ENCODE measurements at regions not wholly inside any gene's neighbourhood (a gene's known extent, or its start where the extent isn't known, plus 50 kb on each side); places are given as distances from the start of the nearest gene placed in this dataset.

DNA sequence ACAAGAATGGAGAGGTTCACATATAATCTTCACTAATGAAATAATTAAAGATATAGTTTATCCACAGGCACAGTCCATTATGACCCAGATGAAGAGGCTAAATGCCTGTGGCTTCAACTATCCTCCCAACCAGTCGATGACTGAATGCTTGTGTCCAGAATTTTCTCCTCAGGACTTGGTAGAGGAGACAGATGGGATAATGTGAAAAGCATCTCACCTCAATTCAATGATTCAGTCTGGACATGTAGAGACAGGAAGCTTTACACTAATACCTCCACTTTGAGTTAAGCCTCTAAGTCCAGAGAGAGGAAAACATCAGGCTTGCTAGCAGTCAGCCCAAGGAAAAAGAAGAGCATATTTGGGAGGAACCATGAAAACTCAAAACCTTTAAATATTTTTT, 59.1 kb upstream of the COL1A2 start:
- no peak for TF ChIP-seq POLR2A (IDR thresholded peaks at IDR 0.05)
- TF ChIP-seq, protein P1, sequence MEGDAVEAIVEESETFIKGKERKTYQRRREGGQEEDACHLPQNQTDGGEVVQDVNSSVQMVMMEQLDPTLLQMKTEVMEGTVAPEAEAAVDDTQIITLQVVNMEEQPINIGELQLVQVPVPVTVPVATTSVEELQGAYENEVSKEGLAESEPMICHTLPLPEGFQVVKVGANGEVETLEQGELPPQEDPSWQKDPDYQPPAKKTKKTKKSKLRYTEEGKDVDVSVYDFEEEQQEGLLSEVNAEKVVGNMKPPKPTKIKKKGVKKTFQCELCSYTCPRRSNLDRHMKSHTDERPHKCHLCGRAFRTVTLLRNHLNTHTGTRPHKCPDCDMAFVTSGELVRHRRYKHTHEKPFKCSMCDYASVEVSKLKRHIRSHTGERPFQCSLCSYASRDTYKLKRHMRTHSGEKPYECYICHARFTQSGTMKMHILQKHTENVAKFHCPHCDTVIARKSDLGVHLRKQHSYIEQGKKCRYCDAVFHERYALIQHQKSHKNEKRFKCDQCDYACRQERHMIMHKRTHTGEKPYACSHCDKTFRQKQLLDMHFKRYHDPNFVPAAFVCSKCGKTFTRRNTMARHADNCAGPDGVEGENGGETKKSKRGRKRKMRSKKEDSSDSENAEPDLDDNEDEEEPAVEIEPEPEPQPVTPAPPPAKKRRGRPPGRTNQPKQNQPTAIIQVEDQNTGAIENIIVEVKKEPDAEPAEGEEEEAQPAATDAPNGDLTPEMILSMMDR (IDR thresholded peaks at IDR 0.05) = no peak
- no peak for TF ChIP-seq POLR2AphosphoS5 (IDR thresholded peaks at IDR 0.05)

All from breast epithelium (tissue), 3 donors.